Muscle of arm (tissue), 1 donor: ENCODE measurements at regions not wholly inside any gene's neighbourhood (a gene's known extent, or its start where the extent isn't known, plus 50 kb on each side); places are given as distances from the start of the nearest gene placed in this dataset.
"Not testable (repeated sequence)": the region's sequence is repeated elsewhere in the genome, so short reads cannot be mapped to it uniquely, and the experiment has no call there.

Source experiments
- DNase-seq: peaks from one replicate; pipeline ENCODE4 v3.0.0-alpha.2; 2013

- DNase-seq = no peak
Observed at GRCh38 chr1:240722788-240723187, 110.8 kb upstream of the GREM2 start.

- no peak for DNase-seq
Observed at GRCh38 chr1:240720976-240721375, 109.0 kb upstream of the GREM2 start.

- no peak for DNase-seq
Observed at GRCh38 chr1:240719953-240720700, 108.2 kb upstream of the GREM2 start.

- DNase-seq = not testable (repeated sequence)
Observed at GRCh38 chr1:240716538-240716937, 104.6 kb upstream of the GREM2 start.

- DNase-seq = no peak
Observed at GRCh38 chr1:240714568-240715292, 102.8 kb upstream of the GREM2 start.

GRCh38 chr1:240712014-240712731, 100.2 kb upstream of the GREM2 start:
- DNase-seq = no peak

- DNase-seq = no peak
Observed at GRCh38 chr1:240711020-240711419, 99.1 kb upstream of the GREM2 start.

- DNase-seq = no peak
Observed at GRCh38 chr1:240709676-240710075, 97.7 kb upstream of the GREM2 start.

GRCh38 chr1:240706150-240706935, 94.4 kb upstream of the GREM2 start:
- no peak for DNase-seq

- DNase-seq = peak; percentile 45
Observed at GRCh38 chr1:240705579-240705978, 93.6 kb upstream of the GREM2 start.

GRCh38 chr1:240701412-240701811, 89.5 kb upstream of the GREM2 start:
- DNase-seq = no peak

- no peak for DNase-seq
Observed at GRCh38 chr1:240695416-240695815, 83.5 kb upstream of the GREM2 start.

- DNase-seq = no peak
Observed at GRCh38 chr1:240693844-240694243, 81.9 kb upstream of the GREM2 start.

GRCh38 chr1:240693036-240693435, 81.1 kb upstream of the GREM2 start:
- no peak for DNase-seq

GRCh38 chr1:240691909-240692705, 80.2 kb upstream of the GREM2 start:
- DNase-seq = peak; percentile 62

GRCh38 chr1:240691501-240691900, 79.5 kb upstream of the GREM2 start:
- DNase-seq = no peak

- DNase-seq = no peak
Observed at GRCh38 chr1:240687820-240688219, 75.9 kb upstream of the GREM2 start.

- DNase-seq = no peak
Observed at GRCh38 chr1:240683576-240683975, 71.6 kb upstream of the GREM2 start.

GRCh38 chr1:240682859-240683242, 70.9 kb upstream of the GREM2 start:
- no peak for DNase-seq

GRCh38 chr1:240682166-240682858, 70.4 kb upstream of the GREM2 start:
- no peak for DNase-seq
